OCI-LY1 (cell line): ENCODE measurements at regions not wholly inside any gene's neighbourhood (a gene's known extent, or its start where the extent isn't known, plus 50 kb on each side); places are given as distances from the start of the nearest gene placed in this dataset.

Source experiments
- CTCF ChIP-seq: fragments of 200-600 bp; sonication (generic), shearing (Covaris generic); IDR thresholded peaks from 2 replicates; pipeline ENCODE4 v1.5.1; 2017; ENCODE audit warnings: mild to moderate bottlenecking, antibody characterized with exemption, low read length, moderate library complexity, mixed read lengths
- EZH2 ChIP-seq: fragments of 200-600 bp; sonication (generic), shearing (Covaris generic); IDR thresholded peaks from 2 replicates; pipeline ENCODE4 v1.8.0; 2017; ENCODE audit warnings: borderline replicate concordance, mixed run types, mild to moderate bottlenecking, antibody characterized with exemption, low read length, moderate library complexity, mixed read lengths

- TF ChIP-seq CTCF (no peak), EZH2 (no peak)
Observed at GRCh38 chr5:86008293-86008692, 609.4 kb upstream of the COX7C start.
